ENCODE measurements at regions not wholly inside any gene's neighbourhood (a gene's known extent, or its start where the extent isn't known, plus 50 kb on each side); places are given as distances from the start of the nearest gene placed in this dataset.

DNA sequence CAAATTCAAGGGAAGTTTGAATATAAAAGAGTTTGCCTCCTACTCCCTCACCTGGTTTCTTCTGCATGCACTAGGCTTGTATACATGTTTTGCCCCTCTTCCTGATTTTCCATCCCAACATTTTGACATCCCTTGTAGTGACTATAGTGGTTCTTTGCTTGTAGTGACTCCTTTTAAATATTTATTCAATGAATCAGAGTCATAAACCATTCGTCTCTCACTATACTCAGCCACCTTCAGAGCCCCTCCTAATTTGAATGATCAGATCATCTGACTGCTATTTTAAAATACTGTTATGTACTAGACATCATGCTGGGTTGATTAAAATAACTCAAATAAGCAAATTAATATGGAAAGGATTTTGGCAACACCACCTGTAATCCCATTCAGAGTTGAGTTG, 492.1 kb upstream of the PIK3C3 start:
- H3K27ac ChIP-seq = no peak overlapping the region
- H3K4me1 Mint-ChIP-seq = no peaks in the 10 kb centered on the region
- no peaks in the 10 kb centered on the region for H3K36me3 ChIP-seq
- H2AFZ ChIP-seq (replicated peaks) = no peak overlapping the region
- TF ChIP-seq, protein P1, sequence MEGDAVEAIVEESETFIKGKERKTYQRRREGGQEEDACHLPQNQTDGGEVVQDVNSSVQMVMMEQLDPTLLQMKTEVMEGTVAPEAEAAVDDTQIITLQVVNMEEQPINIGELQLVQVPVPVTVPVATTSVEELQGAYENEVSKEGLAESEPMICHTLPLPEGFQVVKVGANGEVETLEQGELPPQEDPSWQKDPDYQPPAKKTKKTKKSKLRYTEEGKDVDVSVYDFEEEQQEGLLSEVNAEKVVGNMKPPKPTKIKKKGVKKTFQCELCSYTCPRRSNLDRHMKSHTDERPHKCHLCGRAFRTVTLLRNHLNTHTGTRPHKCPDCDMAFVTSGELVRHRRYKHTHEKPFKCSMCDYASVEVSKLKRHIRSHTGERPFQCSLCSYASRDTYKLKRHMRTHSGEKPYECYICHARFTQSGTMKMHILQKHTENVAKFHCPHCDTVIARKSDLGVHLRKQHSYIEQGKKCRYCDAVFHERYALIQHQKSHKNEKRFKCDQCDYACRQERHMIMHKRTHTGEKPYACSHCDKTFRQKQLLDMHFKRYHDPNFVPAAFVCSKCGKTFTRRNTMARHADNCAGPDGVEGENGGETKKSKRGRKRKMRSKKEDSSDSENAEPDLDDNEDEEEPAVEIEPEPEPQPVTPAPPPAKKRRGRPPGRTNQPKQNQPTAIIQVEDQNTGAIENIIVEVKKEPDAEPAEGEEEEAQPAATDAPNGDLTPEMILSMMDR (IDR thresholded peaks at IDR 0.05) = no peak
- TF ChIP-seq EZH2 (IDR thresholded peaks at IDR 0.05) (no peak), EZH2phosphoT487 (IDR thresholded peaks at IDR 0.05) (no peak)
- H3K4me3 Mint-ChIP-seq = no peak overlapping the region
- peaks cover 8% of the 10 kb centered on the region for H3K4me1 ChIP-seq
- H3K9me3 ChIP-seq (ENCODE audit: low read depth) = no peaks in the 10 kb centered on the region
- no peaks in the 10 kb centered on the region for H4K20me1 ChIP-seq (ENCODE audit: low read depth)
- DNase-seq (ENCODE audit: low spot score) = no peak
- H3K27ac Mint-ChIP-seq = no peak overlapping the region
- no peaks in the 10 kb centered on the region for H3K27me3 ChIP-seq
- H3K36me3 Mint-ChIP-seq = no peaks in the 10 kb centered on the region
- H3F3A ChIP-seq (ENCODE audit: low read depth) = no peaks in the 10 kb centered on the region
- H3K4me2 ChIP-seq = no peak overlapping the region
- H3K9me3 Mint-ChIP-seq = no peaks in the 10 kb centered on the region
- no peaks in the 10 kb centered on the region for H3K27me3 Mint-ChIP-seq (ENCODE audit: insufficient read depth, low read depth)
- H3K9ac ChIP-seq = no peak overlapping the region
- H3K4me3 ChIP-seq = no peak overlapping the region
- H3K79me2 ChIP-seq (ENCODE audit: low read depth) = no peaks in the 10 kb centered on the region

DNA sequence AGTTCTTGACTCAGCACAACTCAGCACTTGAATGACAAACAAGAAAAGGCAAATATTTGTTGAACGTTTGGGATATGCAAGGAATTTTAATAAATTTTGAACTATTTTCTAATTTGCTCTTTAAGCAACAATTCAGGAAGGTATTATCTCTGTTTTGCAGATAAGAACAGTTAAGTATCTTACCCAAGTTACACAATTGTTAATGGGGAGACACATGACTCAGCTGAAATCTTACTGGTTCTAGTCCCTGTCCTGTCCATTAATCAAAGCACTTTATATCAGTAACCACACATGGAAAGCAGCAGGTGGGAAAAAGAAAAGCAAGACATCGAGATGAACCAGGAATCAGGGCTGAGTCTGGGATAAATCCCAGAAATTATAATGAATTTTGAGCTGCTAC, 493.9 kb upstream of the PIK3C3 start:
- Histone ChIP-seq H3K79me2 (ENCODE audit: low read depth) (no peaks in the 10 kb centered on the region), H3K36me3 (no peaks in the 10 kb centered on the region), H3K4me2 (no peak overlapping the region), H3K9me3 (ENCODE audit: low read depth) (no peaks in the 10 kb centered on the region), H3K9ac (no peak overlapping the region), H3K4me1 (peaks cover 8% of the 10 kb centered on the region), H4K20me1 (ENCODE audit: low read depth) (no peaks in the 10 kb centered on the region), H3K27ac (no peak overlapping the region), H3K4me3 (no peak overlapping the region), H3F3A (ENCODE audit: low read depth) (no peaks in the 10 kb centered on the region), H2AFZ (replicated peaks) (no peak overlapping the region), H3K27me3 (no peaks in the 10 kb centered on the region)
- DNase-seq (ENCODE audit: low spot score) = no peak
- H3K4me3 Mint-ChIP-seq = no peak overlapping the region
- no peaks in the 10 kb centered on the region for H3K4me1 Mint-ChIP-seq
- no peaks in the 10 kb centered on the region for H3K27me3 Mint-ChIP-seq (ENCODE audit: insufficient read depth, low read depth)
- H3K27ac Mint-ChIP-seq = no peak overlapping the region
- no peaks in the 10 kb centered on the region for H3K36me3 Mint-ChIP-seq
- H3K9me3 Mint-ChIP-seq = no peaks in the 10 kb centered on the region
- TF ChIP-seq EZH2 (IDR thresholded peaks at IDR 0.05) = no peak
- TF ChIP-seq, protein P1 (IDR thresholded peaks at IDR 0.05) = no peak
- TF ChIP-seq EZH2phosphoT487 (IDR thresholded peaks at IDR 0.05) = no peak

DNA sequence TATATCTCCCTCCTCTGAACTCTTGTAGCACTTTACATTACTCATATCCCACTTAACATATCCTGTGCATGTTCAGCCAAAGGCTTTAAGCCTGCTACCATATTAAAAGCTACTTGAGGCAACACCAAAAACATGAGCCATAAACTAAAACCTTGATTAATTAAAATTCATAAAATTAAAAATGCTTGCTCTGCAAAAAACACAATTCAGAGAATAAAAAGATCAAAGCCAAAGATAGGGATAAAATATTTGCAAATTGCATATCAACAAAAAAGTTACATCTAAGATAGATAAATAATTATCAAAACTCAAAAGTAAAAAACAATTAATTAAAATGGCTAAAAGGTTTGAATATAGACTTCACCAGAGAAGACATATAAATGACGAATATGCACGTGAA, 495.4 kb upstream of the PIK3C3 start:
- no peaks in the 10 kb centered on the region for H3K79me2 ChIP-seq (ENCODE audit: low read depth)
- peaks cover 8% of the 10 kb centered on the region for H3K4me1 ChIP-seq
- H3K4me2 ChIP-seq = no peak overlapping the region
- TF ChIP-seq, protein P1 (IDR thresholded peaks at IDR 0.05) = no peak
- no peak for TF ChIP-seq EZH2phosphoT487 (IDR thresholded peaks at IDR 0.05)
- TF ChIP-seq EZH2 (IDR thresholded peaks at IDR 0.05) = no peak
- H3K9me3 Mint-ChIP-seq = no peaks in the 10 kb centered on the region
- no peak for DNase-seq (ENCODE audit: low spot score)
- H3K27ac ChIP-seq = no peak overlapping the region
- no peaks in the 10 kb centered on the region for H3K36me3 ChIP-seq
- no peak overlapping the region for H3K4me3 Mint-ChIP-seq
- H3K4me3 ChIP-seq = no peak overlapping the region
- no peaks in the 10 kb centered on the region for H3K9me3 ChIP-seq (ENCODE audit: low read depth)
- no peaks in the 10 kb centered on the region for H3K36me3 Mint-ChIP-seq
- no peak overlapping the region for H3K27ac Mint-ChIP-seq
- H3F3A ChIP-seq (ENCODE audit: low read depth) = no peaks in the 10 kb centered on the region
- H3K4me1 Mint-ChIP-seq = no peaks in the 10 kb centered on the region
- H4K20me1 ChIP-seq (ENCODE audit: low read depth) = no peaks in the 10 kb centered on the region
- no peaks in the 10 kb centered on the region for H3K27me3 Mint-ChIP-seq (ENCODE audit: insufficient read depth, low read depth)
- H3K9ac ChIP-seq = no peak overlapping the region
- H3K27me3 ChIP-seq = no peaks in the 10 kb centered on the region
- no peak overlapping the region for H2AFZ ChIP-seq (replicated peaks)

DNA sequence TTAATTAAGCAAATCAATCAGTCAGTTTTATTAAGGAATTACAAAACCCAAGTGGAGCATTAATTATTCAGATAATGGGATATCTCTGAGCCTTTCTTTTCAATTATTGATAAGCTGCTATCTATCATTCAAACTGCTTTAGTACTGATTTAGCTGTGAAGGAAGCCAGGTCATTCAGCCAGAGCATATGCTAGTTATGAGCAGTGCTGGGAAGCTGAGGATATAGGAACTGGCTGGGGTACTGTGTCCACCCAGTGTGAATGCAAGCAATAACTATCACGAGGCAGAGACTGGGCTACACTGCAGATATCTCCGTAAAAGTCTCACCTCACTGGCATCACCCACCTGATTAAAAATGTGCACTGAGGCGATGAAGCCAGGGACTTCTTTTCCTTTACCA, 496.7 kb upstream of the PIK3C3 start:
- no peaks in the 10 kb centered on the region for H4K20me1 ChIP-seq (ENCODE audit: low read depth)
- DNase-seq (ENCODE audit: low spot score) = no peak
- no peaks in the 10 kb centered on the region for H3F3A ChIP-seq (ENCODE audit: low read depth)
- no peak overlapping the region for H3K9ac ChIP-seq
- H3K4me3 Mint-ChIP-seq = no peak overlapping the region
- H3K36me3 Mint-ChIP-seq = no peaks in the 10 kb centered on the region
- no peaks in the 10 kb centered on the region for H3K4me1 Mint-ChIP-seq
- no peaks in the 10 kb centered on the region for H3K4me1 ChIP-seq
- no peaks in the 10 kb centered on the region for H3K27me3 Mint-ChIP-seq (ENCODE audit: insufficient read depth, low read depth)
- no peak overlapping the region for H3K27ac ChIP-seq
- H3K79me2 ChIP-seq (ENCODE audit: low read depth) = no peaks in the 10 kb centered on the region
- H3K4me2 ChIP-seq = no peak overlapping the region
- H3K4me3 ChIP-seq = no peak overlapping the region
- no peaks in the 10 kb centered on the region for H3K9me3 ChIP-seq (ENCODE audit: low read depth)
- H3K27me3 ChIP-seq = no peaks in the 10 kb centered on the region
- no peak overlapping the region for H3K27ac Mint-ChIP-seq
- peaks cover 2% of the 10 kb centered on the region for H3K9me3 Mint-ChIP-seq
- no peak overlapping the region for H2AFZ ChIP-seq (replicated peaks)
- no peaks in the 10 kb centered on the region for H3K36me3 ChIP-seq
- TF ChIP-seq, protein P1 (IDR thresholded peaks at IDR 0.05) = no peak
- no peak for TF ChIP-seq EZH2phosphoT487 (IDR thresholded peaks at IDR 0.05)
- no peak for TF ChIP-seq EZH2 (IDR thresholded peaks at IDR 0.05)
